ENCODE measurements at regions not wholly inside any gene's neighbourhood (a gene's known extent, or its start where the extent isn't known, plus 50 kb on each side); places are given as distances from the start of the nearest gene placed in this dataset.

DNA sequence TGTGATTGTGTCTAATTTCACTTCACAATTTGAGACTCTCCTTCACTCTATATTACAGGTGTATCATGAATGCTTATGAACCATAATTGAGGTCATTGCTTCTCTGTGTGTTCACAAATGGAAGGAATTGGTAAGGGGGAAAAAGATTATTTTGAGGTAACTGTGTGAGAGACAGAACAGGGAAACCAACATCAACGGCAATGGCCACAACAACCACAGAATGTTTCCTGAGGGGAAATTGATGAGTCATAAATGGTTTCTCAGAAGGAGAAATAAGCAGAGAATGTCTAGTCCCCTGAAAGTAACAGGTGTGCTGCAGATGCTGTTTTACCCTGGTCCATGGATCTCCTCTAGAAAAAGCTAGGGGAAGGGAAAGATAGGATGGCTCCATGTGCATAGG is 361.2 kb upstream of the GALNT5 start:
- no peak for TF ChIP-seq ZFP30 (CRISPR knock-in tag; IDR thresholded peaks at IDR 0.05)
- no peak for TF ChIP-seq ESRRG (CRISPR knock-in tag; IDR thresholded peaks at IDR 0.05)
- no peak for TF ChIP-seq ZNF70 (CRISPR knock-in tag; IDR thresholded peaks at IDR 0.05)
- TF ChIP-seq ARNTL (CRISPR knock-in tag; IDR thresholded peaks at IDR 0.05; ENCODE audit: borderline replicate concordance, low read depth) = no peak
- no peak for TF ChIP-seq PPARA (CRISPR knock-in tag; IDR thresholded peaks at IDR 0.05; ENCODE audit: borderline replicate concordance)
- TF ChIP-seq, protein P1, sequence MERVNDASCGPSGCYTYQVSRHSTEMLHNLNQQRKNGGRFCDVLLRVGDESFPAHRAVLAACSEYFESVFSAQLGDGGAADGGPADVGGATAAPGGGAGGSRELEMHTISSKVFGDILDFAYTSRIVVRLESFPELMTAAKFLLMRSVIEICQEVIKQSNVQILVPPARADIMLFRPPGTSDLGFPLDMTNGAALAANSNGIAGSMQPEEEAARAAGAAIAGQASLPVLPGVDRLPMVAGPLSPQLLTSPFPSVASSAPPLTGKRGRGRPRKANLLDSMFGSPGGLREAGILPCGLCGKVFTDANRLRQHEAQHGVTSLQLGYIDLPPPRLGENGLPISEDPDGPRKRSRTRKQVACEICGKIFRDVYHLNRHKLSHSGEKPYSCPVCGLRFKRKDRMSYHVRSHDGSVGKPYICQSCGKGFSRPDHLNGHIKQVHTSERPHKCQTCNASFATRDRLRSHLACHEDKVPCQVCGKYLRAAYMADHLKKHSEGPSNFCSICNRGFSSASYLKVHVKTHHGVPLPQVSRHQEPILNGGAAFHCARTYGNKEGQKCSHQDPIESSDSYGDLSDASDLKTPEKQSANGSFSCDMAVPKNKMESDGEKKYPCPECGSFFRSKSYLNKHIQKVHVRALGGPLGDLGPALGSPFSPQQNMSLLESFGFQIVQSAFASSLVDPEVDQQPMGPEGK (CRISPR knock-in tag; IDR thresholded peaks at IDR 0.05; ENCODE audit: borderline replicate concordance) = no peak
- TF ChIP-seq, protein P2, sequence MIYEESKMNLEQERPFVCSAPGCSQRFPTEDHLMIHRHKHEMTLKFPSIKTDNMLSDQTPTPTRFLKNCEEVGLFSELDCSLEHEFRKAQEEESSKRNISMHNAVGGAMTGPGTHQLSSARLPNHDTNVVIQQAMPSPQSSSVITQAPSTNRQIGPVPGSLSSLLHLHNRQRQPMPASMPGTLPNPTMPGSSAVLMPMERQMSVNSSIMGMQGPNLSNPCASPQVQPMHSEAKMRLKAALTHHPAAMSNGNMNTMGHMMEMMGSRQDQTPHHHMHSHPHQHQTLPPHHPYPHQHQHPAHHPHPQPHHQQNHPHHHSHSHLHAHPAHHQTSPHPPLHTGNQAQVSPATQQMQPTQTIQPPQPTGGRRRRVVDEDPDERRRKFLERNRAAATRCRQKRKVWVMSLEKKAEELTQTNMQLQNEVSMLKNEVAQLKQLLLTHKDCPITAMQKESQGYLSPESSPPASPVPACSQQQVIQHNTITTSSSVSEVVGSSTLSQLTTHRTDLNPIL (CRISPR knock-in tag; IDR thresholded peaks at IDR 0.05; ENCODE audit: low read depth) = no peak
- no peak for TF ChIP-seq BACH2 (CRISPR knock-in tag; IDR thresholded peaks at IDR 0.05; ENCODE audit: borderline replicate concordance)
- no peak for TF ChIP-seq ZC3H10 (CRISPR knock-in tag; IDR thresholded peaks at IDR 0.05)
- TF ChIP-seq ZNF8 (CRISPR knock-in tag; IDR thresholded peaks at IDR 0.05) = no peak
- TF ChIP-seq, protein P3, sequence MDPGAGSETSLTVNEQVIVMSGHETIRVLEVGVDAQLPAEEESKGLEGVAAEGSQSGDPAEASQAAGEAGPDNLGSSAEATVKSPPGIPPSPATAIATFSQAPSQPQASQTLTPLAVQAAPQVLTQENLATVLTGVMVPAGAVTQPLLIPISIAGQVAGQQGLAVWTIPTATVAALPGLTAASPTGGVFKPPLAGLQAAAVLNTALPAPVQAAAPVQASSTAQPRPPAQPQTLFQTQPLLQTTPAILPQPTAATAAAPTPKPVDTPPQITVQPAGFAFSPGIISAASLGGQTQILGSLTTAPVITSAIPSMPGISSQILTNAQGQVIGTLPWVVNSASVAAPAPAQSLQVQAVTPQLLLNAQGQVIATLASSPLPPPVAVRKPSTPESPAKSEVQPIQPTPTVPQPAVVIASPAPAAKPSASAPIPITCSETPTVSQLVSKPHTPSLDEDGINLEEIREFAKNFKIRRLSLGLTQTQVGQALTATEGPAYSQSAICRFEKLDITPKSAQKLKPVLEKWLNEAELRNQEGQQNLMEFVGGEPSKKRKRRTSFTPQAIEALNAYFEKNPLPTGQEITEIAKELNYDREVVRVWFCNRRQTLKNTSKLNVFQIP (CRISPR knock-in tag; IDR thresholded peaks at IDR 0.05; ENCODE audit: borderline replicate concordance, low read depth) = no peak
